HUES48 (cell line): ENCODE measurements at regions not wholly inside any gene's neighbourhood (a gene's known extent, or its start where the extent isn't known, plus 50 kb on each side); places are given as distances from the start of the nearest gene placed in this dataset.
"Not testable (repeated sequence)": the region's sequence is repeated elsewhere in the genome, so short reads cannot be mapped to it uniquely, and the experiment has no call there.

ENCODE experiments used
- H3K27ac ChIP-seq: one replicate; pipeline ENCODE4 v1.7.0; 2013; ENCODE audit warnings: low read depth, low read length, inconsistent platforms
- H3K27me3 ChIP-seq: 2 replicates; pipeline ENCODE4 v1.6.1; 2013; ENCODE audit warnings: mild to moderate bottlenecking, low read length; ENCODE audit not compliant: control insufficient read depth, insufficient read depth
- H3K36me3 ChIP-seq: 2 replicates; pipeline ENCODE4 v1.6.1; 2013; ENCODE audit warnings: low read length; ENCODE audit not compliant: control insufficient read depth, insufficient read depth
- H3K4me1 ChIP-seq: 2 replicates; pipeline ENCODE4 v1.6.1; 2013; ENCODE audit warnings: mild to moderate bottlenecking, low read length; ENCODE audit not compliant: control insufficient read depth, insufficient read depth
- H3K4me3 ChIP-seq: 2 replicates; pipeline ENCODE4 v1.5.1; 2013; ENCODE audit warnings: mild to moderate bottlenecking, low read depth, low read length
- H3K9ac ChIP-seq: 2 replicates; pipeline ENCODE4 v1.6.1; 2013; ENCODE audit warnings: mild to moderate bottlenecking, low read depth, low read length, moderate library complexity
- H3K9me3 ChIP-seq: 2 replicates; pipeline ENCODE4 v1.6.1; 2013; ENCODE audit warnings: low read length; ENCODE audit not compliant: control insufficient read depth, insufficient read depth

DNA sequence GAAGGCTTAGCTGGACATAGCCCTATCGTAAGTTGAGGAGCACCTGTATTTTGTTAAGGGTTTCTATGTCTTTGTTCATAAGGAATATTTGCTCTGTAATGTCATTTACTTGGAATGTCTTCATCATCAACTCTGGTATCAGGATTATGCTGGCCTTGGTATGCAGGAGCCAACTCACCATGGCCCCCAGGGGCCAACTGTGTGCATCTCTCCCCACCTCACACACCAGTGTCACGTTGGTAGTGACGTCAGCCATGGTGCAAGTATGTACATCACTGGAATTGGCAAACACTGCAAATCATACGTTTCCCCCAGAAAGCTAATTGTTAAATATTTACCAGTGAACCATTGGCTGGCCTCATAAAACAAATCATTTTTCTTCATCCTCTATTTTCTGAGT, 70.8 kb downstream of the YTHDF1 start:
- Histone ChIP-seq H3K4me3 (no peak overlapping the region), H3K9ac (no peak overlapping the region), H3K27ac (no peak overlapping the region), H3K9me3 (peaks cover 5% of the 10 kb centered on the region; the same call in 1 of the 2 replicates), H3K36me3 (no peaks in the 10 kb centered on the region), H3K27me3 (no peaks in the 10 kb centered on the region), H3K4me1 (no peaks in the 10 kb centered on the region)

GRCh38 chr20:63142933-63143332, 73.0 kb downstream of the YTHDF1 start:
- H3K4me3 ChIP-seq, result no peak overlapping the region
- H3K4me1 ChIP-seq, result no peaks in the 10 kb centered on the region
- no peaks in the 10 kb centered on the region for H3K36me3 ChIP-seq
- H3K9ac ChIP-seq, result no peak overlapping the region
- H3K27me3 ChIP-seq, result no peaks in the 10 kb centered on the region
- H3K27ac ChIP-seq, result no peak overlapping the region
- peaks cover 5% of the 10 kb centered on the region; the same call in 1 of the 2 replicates for H3K9me3 ChIP-seq

DNA sequence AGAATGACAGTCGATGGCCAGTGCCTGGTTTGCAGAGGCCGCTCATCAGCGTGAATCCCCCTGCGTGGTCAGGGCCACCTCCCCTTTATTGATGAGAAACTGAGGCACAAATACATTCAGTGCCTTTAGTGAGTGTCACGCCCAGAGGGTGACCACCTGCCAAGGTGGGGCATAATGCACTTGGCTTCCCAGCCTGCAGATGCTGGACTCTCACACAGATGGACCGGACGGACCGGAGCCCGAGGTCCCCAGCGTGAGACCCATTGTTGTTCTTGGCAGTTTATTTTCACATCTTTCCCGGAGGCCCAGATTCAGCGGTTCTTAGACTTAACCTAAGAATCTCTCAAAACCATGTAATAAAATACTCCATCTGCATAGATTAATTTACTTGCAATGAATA, 74.4 kb downstream of the YTHDF1 start:
- H3K36me3 ChIP-seq, result no peaks in the 10 kb centered on the region
- H3K9ac ChIP-seq, result no peak overlapping the region
- H3K27ac ChIP-seq, result no peak overlapping the region
- H3K27me3 ChIP-seq, result no peaks in the 10 kb centered on the region
- H3K4me1 ChIP-seq, result no peaks in the 10 kb centered on the region
- no peak overlapping the region for H3K4me3 ChIP-seq
- no peaks in the 10 kb centered on the region for H3K9me3 ChIP-seq

DNA sequence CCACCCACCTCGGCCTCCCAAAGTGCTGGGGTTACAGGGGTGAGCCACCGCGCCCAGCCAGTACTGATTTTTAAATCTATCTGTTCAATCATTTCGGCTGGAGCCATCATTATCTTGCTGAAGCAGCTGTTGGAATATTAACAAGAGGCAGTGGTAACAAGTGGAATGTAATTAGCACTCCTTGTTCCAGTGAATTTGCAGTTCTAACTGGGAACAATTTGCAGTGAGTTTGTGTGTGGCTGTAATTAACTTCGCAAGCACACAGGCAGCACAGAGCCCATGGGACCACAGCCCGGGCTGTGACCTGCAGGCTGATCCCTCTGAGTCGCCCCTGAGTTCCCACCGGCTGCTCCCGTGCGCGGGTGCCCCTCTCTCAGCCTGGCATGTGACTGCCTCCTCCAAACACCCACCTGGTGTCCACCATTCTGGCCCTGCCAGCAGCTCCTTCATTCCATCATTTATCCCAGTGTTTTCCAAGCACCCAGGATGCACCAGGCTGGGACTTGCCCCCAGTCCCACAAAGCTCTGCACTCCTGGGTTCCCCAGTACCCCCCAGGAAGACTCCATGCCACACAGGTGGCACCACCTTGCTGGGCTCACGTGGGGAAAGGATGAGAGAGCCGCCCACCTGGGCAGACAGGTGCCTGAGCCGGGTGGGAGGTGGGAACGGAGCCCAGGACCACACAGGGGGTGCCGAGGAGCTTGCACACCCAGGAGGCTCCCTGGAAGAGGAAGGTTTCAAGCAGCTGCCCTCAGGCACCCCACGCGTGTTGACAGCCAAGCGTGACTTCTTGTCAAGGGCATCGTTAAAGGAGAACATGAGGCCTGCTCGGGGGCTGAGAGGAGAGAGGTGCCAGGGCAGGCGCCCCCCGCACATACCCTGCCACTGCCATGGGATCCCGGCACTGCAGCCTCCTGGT, 75.2 kb downstream of the YTHDF1 start:
- no peak overlapping the region for H3K9ac ChIP-seq
- H3K36me3 ChIP-seq, result no peaks in the 10 kb centered on the region
- no peaks in the 10 kb centered on the region for H3K27me3 ChIP-seq
- H3K9me3 ChIP-seq, result no peaks in the 10 kb centered on the region
- no peak overlapping the region for H3K27ac ChIP-seq
- H3K4me3 ChIP-seq, result no peak overlapping the region
- H3K4me1 ChIP-seq, result no peaks in the 10 kb centered on the region

- Histone ChIP-seq H3K9ac (no peak overlapping the region), H3K9me3 (no peaks in the 10 kb centered on the region), H3K4me1 (no peaks in the 10 kb centered on the region), H3K27ac (no peak overlapping the region), H3K27me3 (no peaks in the 10 kb centered on the region), H3K36me3 (no peaks in the 10 kb centered on the region), H3K4me3 (no peak overlapping the region)
Measured at GRCh38 chr20:63139837-63140236, 76.1 kb downstream of the YTHDF1 start.

- Histone ChIP-seq H3K36me3 (no peaks in the 10 kb centered on the region), H3K9me3 (no peaks in the 10 kb centered on the region), H3K4me1 (no peaks in the 10 kb centered on the region), H3K27ac (no peak overlapping the region), H3K9ac (no peak overlapping the region), H3K27me3 (no peaks in the 10 kb centered on the region), H3K4me3 (no peak overlapping the region)
Measured at GRCh38 chr20:63139356-63139755, 76.6 kb downstream of the YTHDF1 start.

GRCh38 chr20:63138855-63139341, 77.0 kb downstream of the YTHDF1 start:
- H3K27ac ChIP-seq, result no peak overlapping the region
- H3K4me3 ChIP-seq, result no peak overlapping the region
- no peak overlapping the region for H3K9ac ChIP-seq
- H3K36me3 ChIP-seq, result no peaks in the 10 kb centered on the region
- no peaks in the 10 kb centered on the region for H3K27me3 ChIP-seq
- H3K9me3 ChIP-seq, result no peaks in the 10 kb centered on the region
- no peaks in the 10 kb centered on the region for H3K4me1 ChIP-seq

DNA sequence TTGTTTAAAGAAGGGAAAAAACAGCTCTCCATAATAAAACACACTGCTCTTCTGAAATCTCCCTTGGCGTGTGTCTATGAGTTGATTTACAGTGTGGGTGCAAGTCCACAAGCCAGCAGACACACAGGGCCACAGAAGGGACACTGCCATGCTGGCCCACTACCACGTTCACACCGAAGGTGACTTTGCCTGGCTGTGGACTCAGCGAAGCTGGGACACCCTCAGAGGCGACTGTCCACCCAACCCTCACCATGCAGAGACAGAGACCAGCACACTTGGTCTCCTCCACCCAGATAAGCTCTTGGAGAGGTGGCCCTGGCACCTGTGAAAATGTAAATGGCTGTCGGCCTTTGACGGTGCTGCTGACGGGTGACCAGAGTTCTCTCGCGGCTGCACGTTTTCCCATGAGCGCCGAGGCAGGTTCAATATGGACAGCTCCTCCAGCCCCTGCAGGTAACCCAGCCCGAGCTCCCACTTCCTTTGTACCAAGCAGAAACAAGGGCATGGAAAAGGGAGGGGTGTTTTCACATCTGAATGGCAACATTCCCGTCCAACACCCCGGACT, 78.0 kb downstream of the YTHDF1 start:
- Histone ChIP-seq H3K9me3 (no peaks in the 10 kb centered on the region), H3K9ac (no peak overlapping the region), H3K27ac (no peak overlapping the region), H3K27me3 (no peaks in the 10 kb centered on the region), H3K36me3 (no peaks in the 10 kb centered on the region), H3K4me1 (no peaks in the 10 kb centered on the region), H3K4me3 (no peak overlapping the region)

- Histone ChIP-seq H3K36me3 (no peaks in the 10 kb centered on the region), H3K4me1 (no peaks in the 10 kb centered on the region), H3K9ac (no peak overlapping the region), H3K27me3 (no peaks in the 10 kb centered on the region), H3K27ac (no peak overlapping the region), H3K4me3 (no peak overlapping the region), H3K9me3 (no peaks in the 10 kb centered on the region)
Measured at GRCh38 chr20:63136296-63136695, 79.6 kb downstream of the YTHDF1 start.

DNA sequence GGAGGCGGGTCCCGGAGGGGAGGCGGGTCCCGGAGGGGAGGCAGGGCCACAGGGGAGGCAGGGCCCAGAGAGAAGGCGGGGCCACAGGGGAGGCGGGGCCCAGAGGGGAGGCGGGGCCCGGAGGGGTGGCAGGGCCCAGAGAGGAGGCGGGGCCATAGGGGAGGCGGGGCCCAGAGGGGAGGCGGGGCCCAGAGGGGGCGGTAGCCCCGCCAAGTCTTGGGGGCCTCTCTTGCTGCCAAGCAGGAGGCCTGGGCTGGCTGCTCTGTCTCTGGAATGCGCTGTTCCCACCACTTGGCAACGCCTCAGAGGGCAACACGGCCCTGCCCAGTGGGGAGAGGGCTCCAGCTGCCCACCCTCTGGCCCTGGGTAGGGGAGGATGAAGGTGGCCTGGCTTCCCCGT, 80.5 kb downstream of the YTHDF1 start:
- H3K27me3 ChIP-seq, result no peaks in the 10 kb centered on the region
- H3K4me1 ChIP-seq, result peaks cover 3% of the 10 kb centered on the region; the same call in 1 of the 2 replicates
- H3K36me3 ChIP-seq, result no peaks in the 10 kb centered on the region
- H3K27ac ChIP-seq, result no peak overlapping the region
- H3K4me3 ChIP-seq, result no peak overlapping the region
- no peak overlapping the region for H3K9ac ChIP-seq
- H3K9me3 ChIP-seq, result no peaks in the 10 kb centered on the region

DNA sequence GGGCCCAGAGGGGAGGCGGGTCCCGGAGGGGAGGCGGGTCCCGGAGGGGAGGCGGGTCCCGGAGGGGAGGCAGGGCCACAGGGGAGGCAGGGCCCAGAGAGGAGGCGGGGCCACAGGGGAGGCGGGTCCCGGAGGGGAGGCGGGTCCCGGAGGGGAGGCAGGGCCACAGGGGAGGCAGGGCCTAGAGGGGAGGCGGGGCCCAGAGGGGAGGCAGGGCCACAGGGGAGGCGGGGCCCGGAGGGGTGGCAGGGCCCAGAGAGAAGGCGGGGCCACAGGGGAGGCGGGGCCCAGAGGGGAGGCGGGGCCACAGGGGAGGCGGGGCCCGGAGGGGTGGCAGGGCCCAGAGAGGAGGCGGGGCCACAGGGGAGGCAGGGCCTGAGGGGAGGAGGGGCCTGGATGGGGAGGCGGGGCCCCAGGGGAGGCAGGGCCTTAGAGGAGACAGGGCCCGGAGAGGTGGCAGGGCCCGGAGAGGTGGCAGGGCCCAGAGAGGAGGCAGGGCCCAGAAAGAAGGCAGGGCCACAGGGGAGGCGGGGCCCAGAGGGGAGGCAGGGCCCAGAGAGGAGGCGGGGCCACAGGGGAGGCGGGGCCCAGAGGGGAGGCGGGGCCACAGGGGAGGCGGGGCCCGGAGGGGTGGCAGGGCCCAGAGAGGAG, 81.1 kb downstream of the YTHDF1 start:
- not testable (repeated sequence) for H3K27me3 ChIP-seq, H3K4me1 ChIP-seq

More for the DNA sequence above, 81.1 kb downstream of the YTHDF1 start:
- H3K4me3 ChIP-seq, H3K9me3 ChIP-seq, H3K36me3 ChIP-seq, H3K9ac ChIP-seq, H3K27ac ChIP-seq: not testable (repeated sequence)
